ENCODE measurements at regions not wholly inside any gene's neighbourhood (a gene's known extent, or its start where the extent isn't known, plus 50 kb on each side); places are given as distances from the start of the nearest gene placed in this dataset.
"Not testable (repeated sequence)": the region's sequence is repeated elsewhere in the genome, so short reads cannot be mapped to it uniquely, and the experiment has no call there.

- no peak overlapping the region for H3K9ac ChIP-seq (ENCODE audit: low read depth in 1 of 3, low read length in 3 of 3)
- H3K4me1 ChIP-seq (ENCODE audit: control insufficient read depth in 3 of 3, insufficient read depth in 3 of 3, low read length in 3 of 3) = no peaks in the 10 kb centered on the region
- no peak overlapping the region for H3K4me3 ChIP-seq (ENCODE audit: low read length in 3 of 3)
- H3K27ac ChIP-seq (ENCODE audit: low read depth, low read length) = no peak overlapping the region
- no peaks in the 10 kb centered on the region for H3K27me3 ChIP-seq (ENCODE audit: control insufficient read depth in 3 of 3, insufficient read depth in 3 of 3, low read length in 3 of 3)
- H3K9me3 ChIP-seq (ENCODE audit: control insufficient read depth in 3 of 3, low read length in 3 of 3) = no peaks in the 10 kb centered on the region
- no peaks in the 10 kb centered on the region for H3K36me3 ChIP-seq (ENCODE audit: control insufficient read depth in 3 of 3, insufficient read depth in 3 of 3, low read length in 3 of 3)
Measured at GRCh38 chrY:7433817-7434809, 522.6 kb upstream of the AMELY start.

GRCh38 chrY:7419165-7419564 lies 507.6 kb upstream of the AMELY start:
- peaks cover 0 to 3% (median 0%) of the 10 kb centered on the region in 3 donors for H3K4me1 ChIP-seq (ENCODE audit: control insufficient read depth in 3 of 3, insufficient read depth in 3 of 3, low read length in 3 of 3)
- H3K9ac ChIP-seq (ENCODE audit: low read depth in 1 of 3, low read length in 3 of 3) = no peak overlapping the region
- no peaks in the 10 kb centered on the region for H3K9me3 ChIP-seq (ENCODE audit: control insufficient read depth in 3 of 3, low read length in 3 of 3)
- no peak overlapping the region for H3K4me3 ChIP-seq (ENCODE audit: low read length in 3 of 3)
- H3K27ac ChIP-seq (ENCODE audit: low read depth, low read length) = no peak overlapping the region
- H3K27me3 ChIP-seq (ENCODE audit: control insufficient read depth in 3 of 3, insufficient read depth in 3 of 3, low read length in 3 of 3) = no peaks in the 10 kb centered on the region
- no peaks in the 10 kb centered on the region for H3K36me3 ChIP-seq (ENCODE audit: control insufficient read depth in 3 of 3, insufficient read depth in 3 of 3, low read length in 3 of 3)

- Histone ChIP-seq H3K9ac (ENCODE audit: low read depth in 1 of 3, low read length in 3 of 3) (no peak overlapping the region), H3K4me3 (ENCODE audit: low read length in 3 of 3) (no peak overlapping the region), H3K4me1 (ENCODE audit: control insufficient read depth in 3 of 3, insufficient read depth in 3 of 3, low read length in 3 of 3) (peaks cover 0 to 3% (median 0%) of the 10 kb centered on the region in 3 donors), H3K9me3 (ENCODE audit: control insufficient read depth in 3 of 3, low read length in 3 of 3) (no peaks in the 10 kb centered on the region), H3K36me3 (ENCODE audit: control insufficient read depth in 3 of 3, insufficient read depth in 3 of 3, low read length in 3 of 3) (no peaks in the 10 kb centered on the region), H3K27me3 (ENCODE audit: control insufficient read depth in 3 of 3, insufficient read depth in 3 of 3, low read length in 3 of 3) (no peaks in the 10 kb centered on the region), H3K27ac (ENCODE audit: low read depth, low read length) (no peak overlapping the region)
Measured at GRCh38 chrY:7417946-7418345, 506.4 kb upstream of the AMELY start.

GRCh38 chrY:7416406-7416805 lies 504.9 kb upstream of the AMELY start:
- peaks cover 0 to 3% (median 0%) of the 10 kb centered on the region in 3 donors for H3K4me1 ChIP-seq (ENCODE audit: control insufficient read depth in 3 of 3, insufficient read depth in 3 of 3, low read length in 3 of 3)
- H3K9ac ChIP-seq (ENCODE audit: low read depth in 1 of 3, low read length in 3 of 3) = no peak overlapping the region
- H3K9me3 ChIP-seq (ENCODE audit: control insufficient read depth in 3 of 3, low read length in 3 of 3) = no peaks in the 10 kb centered on the region
- H3K27ac ChIP-seq (ENCODE audit: low read depth, low read length) = no peak overlapping the region
- H3K4me3 ChIP-seq (ENCODE audit: low read length in 3 of 3) = no peak overlapping the region
- H3K27me3 ChIP-seq (ENCODE audit: control insufficient read depth in 3 of 3, insufficient read depth in 3 of 3, low read length in 3 of 3) = no peaks in the 10 kb centered on the region
- no peaks in the 10 kb centered on the region for H3K36me3 ChIP-seq (ENCODE audit: control insufficient read depth in 3 of 3, insufficient read depth in 3 of 3, low read length in 3 of 3)

- Histone ChIP-seq H3K36me3 (ENCODE audit: control insufficient read depth in 3 of 3, insufficient read depth in 3 of 3, low read length in 3 of 3) (no peaks in the 10 kb centered on the region), H3K4me3 (ENCODE audit: low read length in 3 of 3) (no peak overlapping the region), H3K4me1 (ENCODE audit: control insufficient read depth in 3 of 3, insufficient read depth in 3 of 3, low read length in 3 of 3) (peaks cover 0 to 3% (median 0%) of the 10 kb centered on the region in 3 donors), H3K9me3 (ENCODE audit: control insufficient read depth in 3 of 3, low read length in 3 of 3) (no peaks in the 10 kb centered on the region), H3K27me3 (ENCODE audit: control insufficient read depth in 3 of 3, insufficient read depth in 3 of 3, low read length in 3 of 3) (no peaks in the 10 kb centered on the region), H3K27ac (ENCODE audit: low read depth, low read length) (no peak overlapping the region), H3K9ac (ENCODE audit: low read depth in 1 of 3, low read length in 3 of 3) (no peak overlapping the region)
Measured at GRCh38 chrY:7415157-7415633, 503.6 kb upstream of the AMELY start.

GRCh38 chrY:7390056-7390455 lies 478.5 kb upstream of the AMELY start:
- H3K4me1 ChIP-seq (ENCODE audit: control insufficient read depth in 3 of 3, insufficient read depth in 3 of 3, low read length in 3 of 3) = no peaks in the 10 kb centered on the region
- H3K9me3 ChIP-seq (ENCODE audit: control insufficient read depth in 3 of 3, low read length in 3 of 3) = no peaks in the 10 kb centered on the region
- H3K27ac ChIP-seq (ENCODE audit: low read depth, low read length) = no peak overlapping the region
- H3K4me3 ChIP-seq (ENCODE audit: low read length in 3 of 3) = no peak overlapping the region
- no peaks in the 10 kb centered on the region for H3K36me3 ChIP-seq (ENCODE audit: control insufficient read depth in 3 of 3, insufficient read depth in 3 of 3, low read length in 3 of 3)
- no peak overlapping the region for H3K9ac ChIP-seq (ENCODE audit: low read depth in 1 of 3, low read length in 3 of 3)
- H3K27me3 ChIP-seq (ENCODE audit: control insufficient read depth in 3 of 3, insufficient read depth in 3 of 3, low read length in 3 of 3) = no peaks in the 10 kb centered on the region

GRCh38 chrY:7382988-7383387 lies 471.4 kb upstream of the AMELY start:
- H3K9me3 ChIP-seq (ENCODE audit: control insufficient read depth in 3 of 3, low read length in 3 of 3) = no peaks in the 10 kb centered on the region
- H3K27me3 ChIP-seq (ENCODE audit: control insufficient read depth in 3 of 3, insufficient read depth in 3 of 3, low read length in 3 of 3) = no peaks in the 10 kb centered on the region
- no peak overlapping the region for H3K27ac ChIP-seq (ENCODE audit: low read depth, low read length)
- H3K4me3 ChIP-seq (ENCODE audit: low read length in 3 of 3) = no peak overlapping the region
- H3K36me3 ChIP-seq (ENCODE audit: control insufficient read depth in 3 of 3, insufficient read depth in 3 of 3, low read length in 3 of 3) = no peaks in the 10 kb centered on the region
- no peaks in the 10 kb centered on the region for H3K4me1 ChIP-seq (ENCODE audit: control insufficient read depth in 3 of 3, insufficient read depth in 3 of 3, low read length in 3 of 3)
- H3K9ac ChIP-seq (ENCODE audit: low read depth in 1 of 3, low read length in 3 of 3) = no peak overlapping the region

- Histone ChIP-seq H3K4me1 (ENCODE audit: control insufficient read depth in 3 of 3, insufficient read depth in 3 of 3, low read length in 3 of 3) (no peaks in the 10 kb centered on the region), H3K27me3 (ENCODE audit: control insufficient read depth in 3 of 3, insufficient read depth in 3 of 3, low read length in 3 of 3) (no peaks in the 10 kb centered on the region), H3K36me3 (ENCODE audit: control insufficient read depth in 3 of 3, insufficient read depth in 3 of 3, low read length in 3 of 3) (no peaks in the 10 kb centered on the region), H3K4me3 (ENCODE audit: low read length in 3 of 3) (no peak overlapping the region), H3K9ac (ENCODE audit: low read depth in 1 of 3, low read length in 3 of 3) (no peak overlapping the region), H3K27ac (ENCODE audit: low read depth, low read length) (no peak overlapping the region), H3K9me3 (ENCODE audit: control insufficient read depth in 3 of 3, low read length in 3 of 3) (no peaks in the 10 kb centered on the region)
Measured at GRCh38 chrY:7377091-7377490, 465.5 kb upstream of the AMELY start.

GRCh38 chrY:7374485-7374884 lies 462.9 kb upstream of the AMELY start:
- not testable (repeated sequence) for H3K27me3 ChIP-seq (ENCODE audit: control insufficient read depth in 3 of 3, insufficient read depth in 3 of 3, low read length in 3 of 3); H3K36me3 ChIP-seq (ENCODE audit: control insufficient read depth in 3 of 3, insufficient read depth in 3 of 3, low read length in 3 of 3); H3K27ac ChIP-seq (ENCODE audit: low read depth, low read length); H3K9me3 ChIP-seq (ENCODE audit: control insufficient read depth in 3 of 3, low read length in 3 of 3); H3K4me1 ChIP-seq (ENCODE audit: control insufficient read depth in 3 of 3, insufficient read depth in 3 of 3, low read length in 3 of 3); H3K4me3 ChIP-seq (ENCODE audit: low read length in 3 of 3); H3K9ac ChIP-seq (ENCODE audit: low read depth in 1 of 3, low read length in 3 of 3)

- not testable (repeated sequence) for H3K36me3 ChIP-seq (ENCODE audit: control insufficient read depth in 3 of 3, insufficient read depth in 3 of 3, low read length in 3 of 3); H3K4me1 ChIP-seq (ENCODE audit: control insufficient read depth in 3 of 3, insufficient read depth in 3 of 3, low read length in 3 of 3); H3K27ac ChIP-seq (ENCODE audit: low read depth, low read length); H3K27me3 ChIP-seq (ENCODE audit: control insufficient read depth in 3 of 3, insufficient read depth in 3 of 3, low read length in 3 of 3); H3K9me3 ChIP-seq (ENCODE audit: control insufficient read depth in 3 of 3, low read length in 3 of 3); H3K4me3 ChIP-seq (ENCODE audit: low read length in 3 of 3); H3K9ac ChIP-seq (ENCODE audit: low read depth in 1 of 3, low read length in 3 of 3)
Measured at GRCh38 chrY:7371953-7372352, 460.4 kb upstream of the AMELY start.

Data from skeletal muscle tissue (tissue), 3 donors.